GM21717 (cell line): ENCODE measurements at regions not wholly inside any gene's neighbourhood (a gene's known extent, or its start where the extent isn't known, plus 50 kb on each side); places are given as distances from the start of the nearest gene placed in this dataset.

Source experiments
- ATAC-seq: cut with Tn5 transposase; IDR thresholded peaks from one replicate; pipeline ENCODE4 v1.9.1; 2021; ENCODE audit warnings: mild to moderate bottlenecking, moderate library complexity; ENCODE audit not compliant: unreplicated experiment

DNA sequence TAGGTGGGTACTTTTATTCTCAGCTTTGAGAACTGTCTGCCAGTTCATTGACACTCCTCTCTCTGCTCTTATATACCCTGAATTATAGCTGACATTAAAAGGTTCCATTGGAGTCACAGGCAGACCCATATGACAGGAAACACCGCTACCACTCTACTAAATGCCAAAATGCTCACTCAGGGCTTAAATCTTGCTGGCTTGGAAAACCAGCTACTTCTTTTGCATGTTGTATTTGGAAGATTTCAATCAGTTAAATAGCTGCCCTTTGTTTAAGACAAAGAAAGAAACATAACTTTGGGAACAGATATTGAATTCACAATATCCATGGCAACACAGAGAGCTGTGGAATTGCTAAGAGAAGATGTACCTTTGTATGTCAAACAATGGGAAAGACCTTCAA lies 876.5 kb downstream of the USP25 start:
- no peak for ATAC-seq

DNA sequence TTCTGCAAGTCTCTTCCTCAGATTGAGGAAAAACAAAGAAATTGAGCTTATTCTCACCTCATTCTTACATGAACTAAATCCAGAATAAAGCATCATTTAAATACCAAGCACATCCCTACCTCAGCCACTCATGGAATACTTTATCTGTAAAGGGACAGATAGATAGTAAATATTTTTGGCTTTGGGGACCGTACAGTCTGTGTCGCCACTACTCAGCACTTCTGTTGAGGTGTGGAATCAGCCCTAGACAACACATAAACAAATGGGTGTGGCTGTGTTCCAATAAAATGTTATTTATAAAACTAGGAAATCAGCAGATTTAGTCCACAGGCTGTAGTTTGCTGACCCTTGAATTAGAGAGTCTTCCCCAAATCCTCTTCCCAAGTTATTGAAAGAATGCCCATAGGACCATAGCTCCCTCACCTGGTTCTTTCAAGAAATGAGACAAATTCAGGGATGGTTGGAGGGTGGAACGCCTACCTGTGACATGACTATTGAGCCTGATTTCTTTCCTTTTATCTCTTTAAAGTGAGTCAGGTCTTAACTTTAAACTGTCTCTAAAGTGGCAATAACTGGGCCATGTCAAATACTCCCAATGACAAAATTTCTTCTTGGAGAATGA lies 878.5 kb downstream of the USP25 start:
- no peak for ATAC-seq

DNA sequence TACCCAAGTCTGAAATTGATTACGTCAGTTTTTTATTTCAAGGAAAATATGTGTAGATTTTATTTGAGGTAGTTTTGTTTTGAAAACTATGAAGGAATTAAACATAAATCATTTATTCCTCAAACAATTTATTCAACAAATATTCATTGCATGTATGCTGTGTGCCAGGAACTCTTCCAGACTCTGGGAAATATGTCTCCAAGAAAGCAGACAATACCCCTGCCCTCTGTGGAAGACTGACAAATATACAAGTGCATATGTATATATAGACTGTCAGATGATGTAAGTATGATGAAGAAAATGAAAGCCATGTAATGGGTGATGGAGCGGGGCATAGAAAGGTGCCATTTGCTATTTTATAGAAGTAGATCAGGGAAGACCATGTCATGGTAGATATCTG lies 889.5 kb downstream of the USP25 start:
- no peak for ATAC-seq

DNA sequence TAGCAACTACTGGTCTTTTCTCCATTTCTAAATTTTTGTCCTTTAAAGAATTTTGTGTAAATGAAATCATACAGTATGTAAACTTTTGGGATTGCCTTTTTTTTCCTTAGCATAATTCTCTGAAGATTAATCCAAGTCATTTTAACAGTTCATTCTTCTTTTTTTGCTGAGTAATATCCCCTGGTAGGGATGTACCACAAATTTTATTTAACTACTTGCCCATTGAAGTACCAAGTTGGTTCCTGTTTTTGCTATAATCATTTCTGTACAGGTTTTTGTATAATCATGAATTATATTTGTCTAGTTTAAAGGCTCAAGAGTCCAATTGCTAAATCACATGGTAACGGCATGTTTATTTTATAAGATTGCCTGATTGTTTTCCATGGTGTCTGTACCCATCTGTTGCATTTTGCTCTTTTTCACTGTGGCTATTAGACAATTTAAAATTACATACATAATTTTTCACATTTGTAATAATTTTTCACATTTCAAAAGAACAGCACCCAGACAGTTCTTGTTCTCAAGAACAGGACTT lies 891.1 kb downstream of the USP25 start:
- ATAC-seq: no peak

DNA sequence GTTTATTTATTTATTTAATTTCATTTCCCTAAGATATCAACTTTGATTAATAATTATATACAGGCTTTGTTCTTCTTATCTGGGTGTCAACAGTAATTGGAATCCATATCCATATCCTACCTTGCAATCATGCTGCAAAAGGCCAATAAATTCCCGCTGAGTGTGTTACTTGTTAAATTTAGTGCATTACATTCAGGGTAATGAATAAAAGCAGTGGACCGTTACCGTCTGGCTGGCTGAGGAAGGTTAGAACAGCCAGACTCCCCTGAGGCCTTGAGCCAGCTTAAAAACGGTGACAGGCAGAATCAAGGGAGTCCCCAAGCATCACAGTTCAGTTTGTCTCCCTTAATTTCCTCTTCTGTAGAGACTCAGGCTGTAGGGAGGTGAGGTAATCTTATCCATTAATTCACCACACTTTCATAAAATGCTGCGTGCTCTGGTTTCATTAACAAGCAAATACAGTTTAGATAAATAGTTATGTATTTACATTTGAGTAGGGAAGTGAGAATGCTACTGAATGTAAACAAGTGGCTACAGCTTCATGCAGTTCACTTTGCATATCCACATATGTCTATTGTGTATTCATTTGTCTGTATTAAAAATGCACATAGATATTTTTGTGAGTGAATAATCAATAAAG lies 888.2 kb upstream of the CXADR start:
- no peak for ATAC-seq

DNA sequence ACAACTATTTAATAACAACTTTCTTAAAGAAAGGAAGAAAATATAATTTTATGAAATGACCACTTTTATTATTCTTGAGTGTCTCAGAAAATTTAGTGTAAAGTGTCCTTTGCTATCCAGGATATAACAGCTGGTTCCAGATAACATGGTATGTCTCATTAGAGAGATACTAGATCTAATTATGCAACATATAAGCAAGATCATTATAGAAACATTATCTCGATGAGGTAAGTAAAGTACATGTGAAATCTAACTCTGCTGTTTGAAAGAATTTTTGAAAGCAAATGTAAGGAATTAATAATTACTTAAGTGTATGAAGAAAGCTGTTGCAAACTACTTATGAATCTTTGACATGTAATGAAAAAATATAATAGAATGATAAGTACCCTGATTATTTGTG lies 887.4 kb upstream of the CXADR start:
- ATAC-seq: no peak

DNA sequence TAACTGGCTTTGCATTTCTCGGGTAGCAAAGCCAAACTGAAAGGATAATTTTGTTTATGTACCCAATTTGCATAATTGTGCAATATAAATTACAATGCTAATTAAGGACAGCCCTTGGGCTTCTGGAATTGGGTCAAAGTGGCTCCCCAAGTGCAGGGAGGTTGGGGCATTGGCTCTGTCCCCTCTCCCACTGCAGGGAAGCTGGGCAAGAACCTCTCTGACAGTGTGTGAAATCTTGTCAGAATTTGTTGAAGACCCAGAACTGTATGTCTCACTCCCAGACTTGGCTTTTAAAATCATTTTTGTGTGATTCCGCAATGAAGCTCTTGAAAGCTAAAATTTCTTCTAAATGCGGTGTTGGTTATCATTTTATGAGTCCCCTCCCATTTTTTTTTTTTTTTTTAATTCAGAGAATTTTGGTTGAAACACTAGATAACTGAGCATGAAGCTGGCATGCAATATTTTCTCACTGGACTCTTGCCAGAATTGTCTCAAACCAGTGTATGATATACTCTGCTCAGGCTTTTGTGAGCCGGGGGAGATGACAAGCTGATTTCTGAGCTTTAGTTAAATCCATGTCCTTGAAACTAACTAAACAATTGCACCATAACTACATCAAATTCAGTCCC lies 878.9 kb upstream of the CXADR start:
- no peak for ATAC-seq

DNA sequence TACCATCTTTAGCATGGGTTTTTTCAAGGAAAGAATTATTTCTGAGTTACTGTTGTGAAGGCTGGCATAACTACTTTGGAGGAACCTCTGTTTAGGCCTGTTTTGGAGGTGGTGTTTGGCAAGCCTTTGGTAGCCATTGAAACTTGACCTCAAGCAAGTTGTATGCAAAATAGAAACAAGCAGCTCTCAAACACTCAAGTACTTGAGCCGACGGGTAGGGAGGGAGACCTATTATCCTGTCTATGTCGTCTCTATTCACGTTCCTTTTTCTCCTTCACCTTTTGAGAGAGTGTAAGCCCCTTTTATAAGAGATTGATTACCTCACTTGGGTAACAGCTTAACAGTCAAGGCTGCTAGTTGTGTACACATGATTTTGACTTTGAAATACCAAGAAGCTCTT lies 878.3 kb upstream of the CXADR start:
- no peak for ATAC-seq

DNA sequence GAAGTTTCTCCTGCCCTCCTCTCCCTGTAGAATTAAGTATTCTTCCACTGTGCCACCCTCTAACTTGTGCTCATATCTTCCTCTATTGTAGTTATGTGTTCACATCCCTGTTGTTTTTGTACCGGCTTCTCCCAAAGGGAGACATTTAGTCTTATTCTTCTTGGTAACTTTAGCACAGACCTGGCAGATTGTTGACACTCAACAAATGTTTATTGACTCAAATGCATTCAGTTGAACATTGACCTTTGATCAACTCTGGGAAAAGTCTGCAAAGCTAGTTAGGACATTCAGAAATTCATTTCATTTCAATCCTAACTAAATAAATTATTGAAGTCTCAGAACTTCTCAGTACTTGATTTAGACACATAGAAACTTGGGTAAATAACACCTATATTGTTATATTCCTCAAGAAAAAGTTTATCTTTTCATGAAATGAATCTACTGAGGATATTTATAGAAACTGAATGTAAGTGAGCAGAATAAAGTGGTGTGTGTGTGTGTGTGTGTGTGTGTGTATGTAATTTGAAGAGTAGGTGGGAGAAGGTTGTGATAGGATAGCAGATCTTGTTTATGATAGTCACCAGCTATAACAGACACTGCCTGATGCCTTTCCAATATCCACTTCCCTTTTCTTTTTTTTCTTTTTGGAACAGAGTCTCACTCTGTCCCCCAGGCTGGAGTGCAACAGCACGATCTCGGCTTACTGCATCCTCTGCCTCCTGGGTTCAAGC lies 872.4 kb upstream of the CXADR start:
- no peak for ATAC-seq

DNA sequence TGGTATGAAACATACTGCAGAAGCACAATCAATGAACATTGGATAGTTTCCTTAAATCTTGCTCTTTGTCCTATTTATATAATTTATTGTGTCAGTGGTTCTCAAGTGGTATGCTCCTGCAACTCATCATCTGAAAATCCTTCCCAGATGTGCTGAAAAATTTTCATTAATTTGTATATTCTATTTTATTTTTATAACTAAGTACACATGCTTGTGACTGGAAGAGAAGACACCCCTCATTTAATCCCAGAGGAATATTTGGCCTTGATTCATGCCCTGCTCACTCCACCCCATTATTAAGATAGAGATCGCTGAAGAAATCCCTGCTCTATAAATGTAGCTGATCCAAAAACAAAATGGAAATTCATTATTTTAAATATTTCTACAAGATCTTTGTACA lies 870.5 kb upstream of the CXADR start:
- no peak for ATAC-seq

DNA sequence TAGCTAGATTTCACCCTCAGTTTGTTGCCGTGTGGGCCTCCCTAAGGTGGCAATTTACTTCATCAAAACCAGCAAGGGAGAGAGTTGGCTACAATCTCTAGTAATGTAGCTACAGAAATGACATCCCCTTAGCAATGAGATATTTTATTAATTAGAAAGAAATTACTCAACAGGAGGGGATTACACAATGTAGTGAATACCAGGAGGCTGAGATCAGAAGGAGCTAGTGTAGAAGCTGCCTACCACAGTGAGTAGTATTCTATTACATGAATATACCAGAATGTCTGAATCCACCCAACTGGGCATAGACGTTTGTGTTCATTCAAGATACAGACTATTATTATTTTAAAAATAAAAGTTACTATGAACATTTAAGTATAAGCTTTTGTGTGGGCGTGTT lies 868.2 kb upstream of the CXADR start:
- no peak for ATAC-seq

DNA sequence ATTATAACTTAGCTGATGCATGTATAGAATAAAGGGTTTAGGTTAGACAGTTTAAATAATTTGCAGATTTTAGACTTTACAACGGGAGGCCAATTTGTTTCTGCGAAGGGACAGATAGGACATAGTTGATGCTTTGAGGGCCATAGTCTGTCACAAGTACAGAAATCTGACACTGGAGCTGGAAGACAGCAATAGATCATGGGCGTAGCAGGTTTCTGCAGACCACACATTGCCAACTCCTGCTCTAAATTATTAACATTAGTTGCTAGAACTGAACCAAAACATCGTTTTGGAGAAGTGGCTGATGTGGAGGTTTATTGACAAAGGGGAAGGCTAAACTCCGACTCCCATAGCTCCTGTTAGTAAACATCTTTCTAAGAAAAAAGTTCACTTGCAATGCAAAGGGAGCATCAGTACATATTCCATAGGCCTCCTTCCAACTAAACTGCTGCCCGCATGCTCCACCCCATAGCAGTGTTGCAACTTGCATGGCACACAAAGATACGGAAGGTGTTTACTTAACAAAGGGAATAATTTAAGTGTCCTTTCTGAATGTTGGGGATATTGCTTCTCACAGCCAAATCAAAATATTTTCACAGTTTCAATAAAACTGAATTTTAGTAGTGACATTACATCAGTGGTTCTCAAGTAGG lies 862.0 kb upstream of the CXADR start:
- ATAC-seq: no peak

DNA sequence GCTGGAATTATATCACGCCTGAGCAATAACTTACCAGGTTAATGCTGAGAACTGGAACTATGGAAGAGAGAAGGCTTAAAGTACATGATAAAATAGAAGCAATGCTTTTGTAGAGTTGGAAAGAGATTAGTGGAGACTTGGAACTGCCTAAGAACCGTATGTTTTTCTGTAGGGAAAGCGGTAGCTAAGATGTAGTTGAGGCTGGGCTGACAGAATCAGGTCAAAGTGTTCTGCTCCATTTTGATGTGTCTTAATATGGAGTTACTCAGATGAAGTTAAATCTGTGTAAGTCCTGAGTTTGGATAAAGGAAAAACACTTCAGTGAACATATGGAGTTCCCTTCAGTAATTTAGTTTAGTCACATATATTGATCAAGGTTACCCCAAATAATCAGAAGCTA lies 860.9 kb upstream of the CXADR start:
- no peak for ATAC-seq

DNA sequence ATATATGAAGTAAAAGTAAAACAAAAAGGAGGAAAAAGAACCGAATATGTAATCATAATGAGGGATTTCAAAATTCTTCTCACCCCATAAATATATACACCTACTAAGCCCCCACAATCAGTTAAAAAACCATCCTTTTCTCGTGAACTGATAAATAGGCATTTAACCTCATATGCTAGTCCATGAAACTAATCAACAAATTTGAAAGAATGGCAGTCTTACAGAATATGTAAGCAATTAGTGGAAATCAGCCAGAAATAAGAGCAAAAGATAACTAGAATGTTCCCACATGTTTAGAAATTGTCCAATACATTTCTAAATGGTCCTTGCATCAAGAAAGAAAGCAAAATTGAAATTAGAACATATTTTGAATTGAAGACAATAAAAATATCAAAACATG lies 849.4 kb upstream of the CXADR start:
- no peak for ATAC-seq

DNA sequence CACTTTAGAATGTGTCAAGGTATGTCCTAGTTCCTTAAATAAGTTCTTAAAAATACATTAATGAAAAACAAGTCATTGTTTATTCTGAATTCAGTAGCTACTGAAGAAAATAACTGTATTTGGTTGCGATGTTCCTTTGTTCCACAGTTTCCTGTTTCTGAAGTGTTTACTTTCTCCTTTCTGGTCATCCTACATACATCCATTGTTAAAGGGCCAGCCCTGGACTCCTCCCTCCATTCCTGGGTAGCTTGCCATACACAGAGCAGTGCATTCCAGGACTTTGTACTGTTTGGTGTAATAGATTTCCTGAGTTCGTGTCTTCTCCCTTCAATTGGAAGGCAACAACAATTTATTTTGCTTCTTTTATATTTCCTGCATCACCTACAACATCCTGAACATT lies 845.4 kb upstream of the CXADR start:
- ATAC-seq: no peak

DNA sequence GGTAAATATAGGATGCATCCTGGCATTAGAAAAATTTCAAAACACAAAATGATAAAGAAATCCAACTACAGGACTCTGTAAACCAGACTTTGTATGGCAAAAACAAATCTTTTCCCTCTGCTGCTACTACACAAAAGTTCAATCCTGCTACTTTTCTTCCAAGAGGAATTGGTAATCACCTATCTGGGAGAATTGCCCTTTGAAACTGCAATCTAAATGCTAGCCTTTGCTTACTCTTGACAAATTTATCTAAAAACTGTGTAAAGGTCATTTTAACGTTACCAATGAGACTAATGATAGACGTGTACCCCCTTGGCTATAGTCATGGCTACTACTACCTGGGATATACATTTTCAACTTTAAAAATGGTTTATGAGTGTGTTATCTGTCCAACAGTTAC lies 837.9 kb upstream of the CXADR start:
- ATAC-seq: no peak

DNA sequence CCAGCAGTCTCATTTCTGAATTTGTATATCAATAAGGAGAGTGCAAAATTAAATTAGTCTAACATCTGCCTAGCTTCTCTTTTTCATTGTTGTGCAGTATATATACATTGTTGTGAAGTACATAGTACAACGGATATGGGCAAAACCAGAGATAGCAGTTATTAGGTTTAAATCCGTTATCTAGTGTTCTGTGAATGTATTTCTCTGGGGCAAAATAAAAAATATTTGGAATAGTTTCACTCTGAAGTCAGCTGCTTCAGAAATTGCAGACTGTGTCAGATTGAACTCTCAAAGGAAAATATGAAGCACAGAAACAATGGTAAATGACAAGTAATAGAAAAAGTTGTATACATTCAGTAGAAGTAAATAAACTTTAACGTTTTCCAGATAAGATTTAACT lies 836.5 kb upstream of the CXADR start:
- ATAC-seq: no peak

DNA sequence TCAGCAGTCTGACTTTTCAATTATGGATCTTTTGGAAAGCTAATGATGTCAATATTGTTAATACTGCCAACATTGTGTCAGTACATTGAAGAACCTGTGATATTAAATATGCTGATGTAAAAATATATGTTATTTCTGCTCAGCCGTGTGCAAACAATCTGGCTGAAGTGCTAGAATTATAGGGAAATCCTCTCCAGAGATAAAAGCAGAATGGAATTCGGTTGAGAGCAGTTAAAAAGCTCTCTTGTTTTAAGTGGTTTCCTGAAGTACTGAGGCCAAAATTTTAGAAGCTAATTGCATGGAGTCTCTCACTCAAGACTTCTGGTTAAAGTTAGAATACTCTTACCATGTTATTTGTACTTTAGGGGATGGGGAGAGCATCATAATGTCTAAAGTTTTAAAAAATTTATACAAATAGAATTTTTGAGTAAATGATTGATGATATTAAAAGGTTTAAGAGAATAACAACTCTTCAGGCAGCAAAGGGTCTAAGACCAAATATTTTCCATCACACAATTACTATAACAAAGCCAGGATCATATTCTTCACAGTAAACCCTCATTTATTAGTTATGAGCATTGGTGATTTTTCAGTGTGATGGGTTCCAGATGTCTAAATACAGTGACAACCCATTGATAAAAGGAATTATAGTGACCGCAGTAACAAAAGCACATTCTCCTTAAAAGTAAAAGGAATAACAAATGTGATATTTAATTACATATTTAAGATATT lies 834.2 kb upstream of the CXADR start:
- no peak for ATAC-seq

DNA sequence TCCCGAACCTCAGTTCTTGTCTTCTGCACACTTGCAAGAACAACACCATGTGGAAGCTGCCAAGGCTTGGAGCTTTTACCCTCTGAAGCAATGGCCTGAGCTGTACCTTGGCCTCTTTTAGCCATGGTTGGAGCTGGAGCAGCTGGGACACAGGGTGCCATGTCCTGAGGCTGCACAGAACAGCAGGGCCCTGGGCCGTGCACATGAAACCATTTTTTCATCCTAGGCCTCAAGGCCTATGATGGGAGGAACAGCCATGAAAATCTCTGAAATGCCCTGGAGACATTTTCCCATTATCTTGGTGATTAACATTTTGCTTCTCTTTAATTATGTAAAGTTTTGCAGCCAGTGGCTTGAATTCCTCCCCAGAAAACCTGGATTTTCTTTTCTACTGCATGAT lies 817.8 kb upstream of the CXADR start:
- ATAC-seq: no peak

DNA sequence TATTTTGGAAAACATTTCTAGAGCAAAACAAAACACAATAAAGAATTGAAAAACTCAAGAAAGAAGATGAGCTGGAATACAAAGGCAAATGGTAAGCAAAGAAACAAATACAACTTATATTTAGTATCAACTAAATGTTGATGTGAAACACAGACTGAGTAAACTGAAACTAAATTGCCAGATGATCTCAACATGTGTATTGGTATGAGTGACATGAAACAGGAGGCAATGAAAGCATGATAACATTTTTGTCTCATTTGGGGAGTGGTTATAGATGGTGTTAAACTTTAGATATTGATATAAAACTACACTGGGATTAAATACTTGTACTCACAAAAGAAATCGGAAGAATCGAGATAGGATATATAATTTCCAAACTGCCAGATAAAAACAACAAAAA lies 805.6 kb upstream of the CXADR start:
- no peak for ATAC-seq
